Transverse colon (tissue), 4 donors: ENCODE measurements at regions not wholly inside any gene's neighbourhood (a gene's known extent, or its start where the extent isn't known, plus 50 kb on each side); places are given as distances from the start of the nearest gene placed in this dataset.

Source experiments
- DNase-seq: peaks from one replicate; pipeline ENCODE4 v3.0.0-alpha.2; 2019
- H3K27ac ChIP-seq, 4 donors: fragments of 200-600 bp; sonication (generic); 2 replicates each; pipeline ENCODE4 v1.5.1; 2016 to 2018; ENCODE audit warnings: inconsistent platforms in 4 of 4
- H3K27me3 ChIP-seq: fragments of 200-600 bp; sonication (generic); 2 replicates; pipeline ENCODE4 v1.5.1; 2017; ENCODE audit warnings: inconsistent platforms
- H3K36me3 ChIP-seq, 4 donors: fragments of 200-600 bp; sonication (generic); 2 replicates each; pipeline ENCODE4 v1.5.1; 2017 to 2019; ENCODE audit warnings: inconsistent platforms in 4 of 4
- H3K4me1 ChIP-seq, 4 donors: fragments of 200-600 bp; sonication (generic); 2 replicates each; pipeline ENCODE4 v1.5.1; 2017 to 2020; ENCODE audit warnings: inconsistent platforms in 4 of 4
- H3K4me3 ChIP-seq, 4 donors: fragments of 200-600 bp; sonication (generic); 1 replicate in 1 of 4; 2 replicates in 3 of 4; pipeline versions ENCODE4 v1.5.1 to v1.6.1; 2017 to 2019; ENCODE audit warnings: inconsistent platforms in 4 of 4
- H3K9me3 ChIP-seq, 2 donors: fragments of 200-600 bp; sonication (generic); 2 replicates each; pipeline ENCODE4 v1.5.1; 2017 to 2019; ENCODE audit warnings: inconsistent platforms in 2 of 2
- CTCF ChIP-seq, 5 experiments: fragments of 200-600 bp in 3 of 5; fragments of 450-650 bp in 2 of 5; sonication (generic) in 3 of 5; IDR thresholded peaks; 1 replicate in 2 of 5; 2 replicates in 3 of 5; pipeline ENCODE4 v1.5.1; 2016 to 2017; ENCODE audit warnings: antibody characterized with exemption in 5 of 5, inconsistent platforms in 3 of 5, mild to moderate bottlenecking in 2 of 5, moderate library complexity in 1 of 5
- EP300 ChIP-seq: sonication (generic); formaldehyde crosslinking; IDR thresholded peaks from one replicate; pipeline ENCODE4 v1.6.1; 2017; ENCODE audit warnings: antibody characterized with exemption, low read depth
- POLR2A ChIP-seq: fragments of 450-650 bp; IDR thresholded peaks from one replicate; pipeline ENCODE4 v1.6.1; 2016; ENCODE audit warnings: antibody characterized with exemption, mild to moderate bottlenecking, moderate library complexity
- POLR2AphosphoS5 ChIP-seq, 3 donors: sonication (generic); formaldehyde crosslinking; IDR thresholded peaks; one replicate each; pipeline ENCODE4 v1.6.1; 2016; ENCODE audit warnings: antibody characterized with exemption in 3 of 3
- WGBS, 2 donors: methylation state at CpG; one replicate each; pipeline ENCODE4 v1.1.5; 2018; ENCODE audit warnings: low coverage in 1 of 2; 5-methylcytosine and 5-hydroxymethylcytosine counted together
- in situ Hi-C, 4 donors: fragments of 200-750 bp; cut with MboI; loops; one replicate each; pipeline versions ENCODE4 v1.15.0 to v1.15.1; 2017; ENCODE audit warnings: low sequenced_read_pairs in 3 of 4, low pct_ligation_motif_present in 1 of 4, low pct_unique_long_range_greater_than_20kb in 1 of 4
- intact Hi-C: fragments of 100-400 bp; cut with DNase I; formaldehyde crosslinking; loops from one replicate; pipeline ENCODE4 v1.15.1; 2023; ENCODE audit warnings: low total_unique reads

- H3K4me1 ChIP-seq: peaks cover 0 to 7% (median under 1%) of the 10 kb centered on the region in 4 donors
- TF ChIP-seq CTCF (IDR thresholded peaks at IDR 0.05) (no peak), POLR2AphosphoS5 (IDR thresholded peaks at IDR 0.05) (no peak), EP300 (no peak), POLR2A (no peak)
- in situ Hi-C loops: no loop called here
- H3K9me3 ChIP-seq: no peaks in the 10 kb centered on the region
- no peak overlapping the region for H3K4me3 ChIP-seq
- H3K27ac ChIP-seq: no peak overlapping the region
- WGBS, 2 donors: 81% methylated on average over 2 of the region's 2 CpGs; no CpG with 5 or more reads in 1 of the 2 donors
- no peaks in the 10 kb centered on the region for H3K36me3 ChIP-seq
- intact Hi-C loops: no loop called here
- no peak for DNase-seq
- no peaks in the 10 kb centered on the region for H3K27me3 ChIP-seq
Observed at GRCh38 chr10:126846959-126847358, 58.3 kb upstream of the DOCK1 start.

- H3K36me3 ChIP-seq: no peaks in the 10 kb centered on the region
- H3K27me3 ChIP-seq: no peaks in the 10 kb centered on the region
- TF ChIP-seq POLR2A: no peak
- no peak for TF ChIP-seq EP300
- no peak for TF ChIP-seq CTCF (IDR thresholded peaks at IDR 0.05)
- TF ChIP-seq POLR2AphosphoS5 (IDR thresholded peaks at IDR 0.05): no peak
- H3K4me3 ChIP-seq: no peak overlapping the region
- 86% methylated on average over 7 of the region's 7 CpGs; no CpG with 5 or more reads in 1 of the 2 donors for WGBS, 2 donors
- H3K27ac ChIP-seq: no peak overlapping the region
- DNase-seq: no peak
- no peaks in the 10 kb centered on the region for H3K9me3 ChIP-seq
- in situ Hi-C loops (no loop called here), intact Hi-C loops (no loop called here)
- H3K4me1 ChIP-seq: peaks cover 0 to 7% (median 0%) of the 10 kb centered on the region in 4 donors
Observed at GRCh38 chr10:126847666-126848065, 57.6 kb upstream of the DOCK1 start.

- Histone ChIP-seq H3K27ac (no peak overlapping the region), H3K4me1 (no peaks in the 10 kb centered on the region), H3K4me3 (no peak overlapping the region), H3K27me3 (no peaks in the 10 kb centered on the region), H3K36me3 (no peaks in the 10 kb centered on the region), H3K9me3 (no peaks in the 10 kb centered on the region)
- TF ChIP-seq POLR2AphosphoS5 (IDR thresholded peaks at IDR 0.05) (no peak), CTCF (IDR thresholded peaks at IDR 0.05) (no peak), EP300 (no peak), POLR2A (no peak)
- WGBS, 2 donors: 84% methylated on average over 3 of the region's 3 CpGs; no CpG with 5 or more reads in 1 of the 2 donors
- no peak for DNase-seq
- in situ Hi-C loops: no loop called here
- intact Hi-C loops: no loop called here
Observed at GRCh38 chr10:126849646-126850045, 55.6 kb upstream of the DOCK1 start.

- no peaks in the 10 kb centered on the region for H3K27me3 ChIP-seq
- no peak overlapping the region for H3K4me3 ChIP-seq
- H3K27ac ChIP-seq: no peak overlapping the region
- TF ChIP-seq EP300 (no peak), CTCF (IDR thresholded peaks at IDR 0.05) (no peak), POLR2A (no peak), POLR2AphosphoS5 (IDR thresholded peaks at IDR 0.05) (no peak)
- DNase-seq: no peak
- no peaks in the 10 kb centered on the region for H3K9me3 ChIP-seq
- H3K4me1 ChIP-seq: no peaks in the 10 kb centered on the region
- in situ Hi-C loops: no loop called here
- 83 to 91% methylated on average over 5 to 7 of the region's 7 CpGs for WGBS, 2 donors
- intact Hi-C loops: no loop called here
- H3K36me3 ChIP-seq: no peaks in the 10 kb centered on the region
Observed at GRCh38 chr10:126851414-126852108, 53.7 kb upstream of the DOCK1 start.
